Endodermal cell (in vitro differentiated cells): ENCODE measurements at regions not wholly inside any gene's neighbourhood (a gene's known extent, or its start where the extent isn't known, plus 50 kb on each side); places are given as distances from the start of the nearest gene placed in this dataset.
A peak's percentile ranks its signal among the peaks of the same experiment; 100 is the strongest.

Experiments
- DNase-seq: peaks from one replicate; pipeline ENCODE4 v3.0.0-alpha.2; 2017
- H3K27ac ChIP-seq: 2 replicates; pipeline ENCODE4 v1.5.1; 2013; ENCODE audit warnings: mild to moderate bottlenecking, low read depth, low read length, moderate library complexity
- H3K27me3 ChIP-seq: 2 replicates; pipeline ENCODE4 v1.6.1; 2013; ENCODE audit warnings: mild to moderate bottlenecking, low read length, moderate library complexity; ENCODE audit not compliant: insufficient read depth, control insufficient read depth, poor library complexity, severe bottlenecking
- H3K36me3 ChIP-seq: 2 replicates; pipeline ENCODE4 v1.7.0; 2013; ENCODE audit warnings: mild to moderate bottlenecking, low read length, moderate library complexity; ENCODE audit not compliant: control insufficient read depth, insufficient read depth
- H3K4me1 ChIP-seq: one replicate; pipeline ENCODE4 v1.7.0; 2013; ENCODE audit warnings: low read length; ENCODE audit not compliant: control insufficient read depth, insufficient read depth
- H3K4me3 ChIP-seq: 2 replicates; pipeline ENCODE4 v1.5.1; 2013; ENCODE audit warnings: mild to moderate bottlenecking, low read length, moderate library complexity
- H3K9ac ChIP-seq: 2 replicates; pipeline ENCODE4 v1.6.1; 2013; ENCODE audit warnings: mild to moderate bottlenecking, low read length, moderate library complexity; ENCODE audit not compliant: poor library complexity, severe bottlenecking; ENCODE audit errors: extremely low read depth
- H3K9me3 ChIP-seq: 2 replicates; pipeline ENCODE4 v1.6.1; 2013; ENCODE audit warnings: mild to moderate bottlenecking, low read length, moderate library complexity; ENCODE audit not compliant: control insufficient read depth
- H3K27ac Mint-ChIP-seq: 2 replicates; pipeline ENCODE4 v1.8.0; 2020; ENCODE audit warnings: mixed read lengths
- H3K27me3 Mint-ChIP-seq: 2 replicates; pipeline ENCODE4 v1.8.0; 2021; ENCODE audit warnings: mild to moderate bottlenecking, mixed read lengths; ENCODE audit not compliant: insufficient read depth
- H3K36me3 Mint-ChIP-seq: 2 replicates; pipeline ENCODE4 v1.8.0; 2020; ENCODE audit warnings: low read depth, mixed read lengths
- H3K4me1 Mint-ChIP-seq: 2 replicates; pipeline ENCODE4 v1.8.0; 2020; ENCODE audit warnings: mixed read lengths
- H3K4me3 Mint-ChIP-seq: 2 replicates; pipeline ENCODE4 v1.8.0; 2020; ENCODE audit warnings: mild to moderate bottlenecking, moderate library complexity, mixed read lengths
- H3K9me3 Mint-ChIP-seq: 2 replicates; pipeline ENCODE4 v1.8.0; 2020; ENCODE audit warnings: mild to moderate bottlenecking, mixed read lengths
- CTCF ChIP-seq: fragments of 200-600 bp; sonication (generic); conservative IDR thresholded peaks from 2 replicates; pipeline ENCODE4 v1.5.0; 2021; ENCODE audit warnings: antibody characterized with exemption, mild to moderate bottlenecking
- whole genome bisulfite sequencing, 2 experiments: methylation state at CpG; one replicate each; pipeline versions ENCODE4 v1.1.5 to v1.1.7; 2013; ENCODE audit warnings: missing lambda C conversion rate in 2 of 2, mixed read lengths in 1 of 2; ENCODE audit not compliant: insufficient coverage in 1 of 2, insufficient read length in 1 of 2; 5-methylcytosine and 5-hydroxymethylcytosine counted together

GRCh38 chr14:80414080-80414479 lies 202.8 kb upstream of the DIO2 start:
- no peaks in the 10 kb centered on the region for H3K36me3 Mint-ChIP-seq
- no peak overlapping the region for H3K4me3 Mint-ChIP-seq
- peaks cover 6% of the 10 kb centered on the region for H3K27me3 ChIP-seq
- WGBS, 2 experiments = 89 to 91% methylated on average over 4 of the region's 4 CpGs
- no peaks in the 10 kb centered on the region for H3K4me1 ChIP-seq
- peaks cover 18% of the 10 kb centered on the region for H3K27me3 Mint-ChIP-seq
- no peaks in the 10 kb centered on the region for H3K36me3 ChIP-seq
- no peaks in the 10 kb centered on the region for H3K9me3 Mint-ChIP-seq
- DNase-seq = no peak
- TF ChIP-seq CTCF = no peak
- H3K9me3 ChIP-seq = no peaks in the 10 kb centered on the region
- H3K4me1 Mint-ChIP-seq = no peaks in the 10 kb centered on the region
- H3K4me3 ChIP-seq = no peak overlapping the region
- no peak overlapping the region for H3K9ac ChIP-seq
- H3K27ac Mint-ChIP-seq = no peak overlapping the region
- H3K27ac ChIP-seq = no peak overlapping the region

- H3K27ac Mint-ChIP-seq = no peak overlapping the region
These were observed 193.1 kb upstream of the DIO2 start for GRCh38 chr14:80404413-80404812.

GRCh38 chr14:80403036-80403435 lies 191.7 kb upstream of the DIO2 start:
- no peak for TF ChIP-seq CTCF
- H3K4me1 Mint-ChIP-seq = peaks cover 3% of the 10 kb centered on the region
- no peaks in the 10 kb centered on the region for H3K27me3 Mint-ChIP-seq

More at GRCh38 chr14:80404413-80404812, 193.1 kb upstream of the DIO2 start:
- Mint-ChIP-seq H3K27me3 (peaks cover under 1% of the 10 kb centered on the region), H3K4me3 (no peak overlapping the region), H3K9me3 (no peaks in the 10 kb centered on the region), H3K4me1 (peaks cover 3% of the 10 kb centered on the region), H3K36me3 (no peaks in the 10 kb centered on the region)
- no peak overlapping the region for H3K9ac ChIP-seq
- no peak overlapping the region for H3K4me3 ChIP-seq
- H3K36me3 ChIP-seq = no peaks in the 10 kb centered on the region
- H3K9me3 ChIP-seq = no peaks in the 10 kb centered on the region
- H3K27me3 ChIP-seq = no peaks in the 10 kb centered on the region
- H3K4me1 ChIP-seq = no peaks in the 10 kb centered on the region
- no peak for TF ChIP-seq CTCF
- WGBS, 2 experiments = 100% methylated on average over 1 of the region's 1 CpG
- peak; percentile 59 for DNase-seq
- no peak overlapping the region for H3K27ac ChIP-seq

More at GRCh38 chr14:80403036-80403435, 191.7 kb upstream of the DIO2 start:
- H3K4me3 Mint-ChIP-seq = no peak overlapping the region
- H3K36me3 Mint-ChIP-seq = no peaks in the 10 kb centered on the region
- Histone ChIP-seq H3K4me1 (no peaks in the 10 kb centered on the region), H3K9me3 (no peaks in the 10 kb centered on the region), H3K4me3 (peak overlapping the region; percentile 9), H3K36me3 (no peaks in the 10 kb centered on the region), H3K9ac (no peak overlapping the region), H3K27me3 (no peaks in the 10 kb centered on the region), H3K27ac (no peak overlapping the region)
- H3K9me3 Mint-ChIP-seq = peaks cover 2% of the 10 kb centered on the region
- DNase-seq = no peak
- no peak overlapping the region for H3K27ac Mint-ChIP-seq
- 93 to 100% methylated on average over 1 of the region's 1 CpG for WGBS, 2 experiments
